ENCODE measurements at regions not wholly inside any gene's neighbourhood (a gene's known extent, or its start where the extent isn't known, plus 50 kb on each side); places are given as distances from the start of the nearest gene placed in this dataset.

GRCh38 chr2:22579341-22579740 lies 805.6 kb upstream of the KLHL29 start:
- WGBS (ENCODE audit: insufficient coverage, insufficient read length) = no CpG with 5 or more reads among the region's 3 CpGs
- Histone ChIP-seq H3K9me3 (ENCODE audit: control insufficient read depth, insufficient read depth, low read length) (peaks cover 2% of the 10 kb centered on the region), H3K4me1 (ENCODE audit: control insufficient read depth, insufficient read depth, low read length) (no peaks in the 10 kb centered on the region), H3K27ac (ENCODE audit: low read length) (no peak overlapping the region), H3K4me3 (ENCODE audit: low read length) (no peak overlapping the region), H3K36me3 (ENCODE audit: control insufficient read depth, insufficient read depth, low read length) (no peaks in the 10 kb centered on the region), H3K27me3 (ENCODE audit: control insufficient read depth, insufficient read depth, low read length) (no peaks in the 10 kb centered on the region)
- DNase-seq (ENCODE audit: low read depth, low spot score) = no peak

- H3K9me3 ChIP-seq (ENCODE audit: control insufficient read depth, insufficient read depth, low read length) = peaks cover 2% of the 10 kb centered on the region
- DNase-seq (ENCODE audit: low read depth, low spot score) = no peak
- no CpG with 5 or more reads among the region's 3 CpGs for WGBS (ENCODE audit: insufficient coverage, insufficient read length)
- H3K36me3 ChIP-seq (ENCODE audit: control insufficient read depth, insufficient read depth, low read length) = no peaks in the 10 kb centered on the region
- no peaks in the 10 kb centered on the region for H3K4me1 ChIP-seq (ENCODE audit: control insufficient read depth, insufficient read depth, low read length)
- no peaks in the 10 kb centered on the region for H3K27me3 ChIP-seq (ENCODE audit: control insufficient read depth, insufficient read depth, low read length)
- H3K27ac ChIP-seq (ENCODE audit: low read length) = no peak overlapping the region
- H3K4me3 ChIP-seq (ENCODE audit: low read length) = no peak overlapping the region
Measured at GRCh38 chr2:22582107-22582506, 802.9 kb upstream of the KLHL29 start.

GRCh38 chr2:22596306-22596705 lies 788.7 kb upstream of the KLHL29 start:
- H3K9me3 ChIP-seq (ENCODE audit: control insufficient read depth, insufficient read depth, low read length) = no peaks in the 10 kb centered on the region
- no CpG with 5 or more reads among the region's 5 CpGs for WGBS (ENCODE audit: insufficient coverage, insufficient read length)
- DNase-seq (ENCODE audit: low read depth, low spot score) = no peak
- no peak overlapping the region for H3K27ac ChIP-seq (ENCODE audit: low read length)
- H3K4me1 ChIP-seq (ENCODE audit: control insufficient read depth, insufficient read depth, low read length) = no peaks in the 10 kb centered on the region; the same call in 1 of the 2 replicates
- H3K36me3 ChIP-seq (ENCODE audit: control insufficient read depth, insufficient read depth, low read length) = no peaks in the 10 kb centered on the region
- H3K27me3 ChIP-seq (ENCODE audit: control insufficient read depth, insufficient read depth, low read length) = no peaks in the 10 kb centered on the region
- H3K4me3 ChIP-seq (ENCODE audit: low read length) = no peak overlapping the region

DNA sequence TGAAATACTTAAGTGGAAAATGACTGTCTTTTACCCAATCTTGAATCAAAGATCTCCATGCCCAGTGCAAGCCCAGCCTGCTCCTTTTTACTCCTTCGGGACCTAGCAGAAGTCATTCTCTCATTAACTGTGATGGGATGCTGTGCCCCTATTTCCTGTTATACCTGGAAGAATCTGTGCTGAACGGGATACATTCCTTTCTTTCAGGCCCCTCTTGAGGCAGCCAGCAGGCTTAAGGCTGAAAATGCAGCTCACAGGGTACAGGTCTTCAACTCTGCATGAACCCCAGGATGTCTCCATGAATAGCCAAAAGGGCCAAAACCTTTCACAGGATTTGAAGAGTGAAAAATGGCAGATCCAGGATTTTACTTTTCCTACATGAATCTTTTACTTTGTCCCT lies 784.8 kb upstream of the KLHL29 start:
- H3K27ac ChIP-seq (ENCODE audit: low read length) = no peak overlapping the region
- no CpG with 5 or more reads among the region's 2 CpGs for WGBS (ENCODE audit: insufficient coverage, insufficient read length)
- H3K9me3 ChIP-seq (ENCODE audit: control insufficient read depth, insufficient read depth, low read length) = no peaks in the 10 kb centered on the region
- peak; percentile 4 for DNase-seq (ENCODE audit: low read depth, low spot score)
- no peaks in the 10 kb centered on the region for H3K27me3 ChIP-seq (ENCODE audit: control insufficient read depth, insufficient read depth, low read length)
- H3K4me1 ChIP-seq (ENCODE audit: control insufficient read depth, insufficient read depth, low read length) = no peaks in the 10 kb centered on the region; the same call in 1 of the 2 replicates
- no peaks in the 10 kb centered on the region for H3K36me3 ChIP-seq (ENCODE audit: control insufficient read depth, insufficient read depth, low read length)
- H3K4me3 ChIP-seq (ENCODE audit: low read length) = no peak overlapping the region

- no peaks in the 10 kb centered on the region; the same call in 1 of the 2 replicates for H3K4me1 ChIP-seq (ENCODE audit: control insufficient read depth, insufficient read depth, low read length)
- no CpG with 5 or more reads among the region's 1 CpG for WGBS (ENCODE audit: insufficient coverage, insufficient read length)
- DNase-seq (ENCODE audit: low read depth, low spot score) = no peak
Measured at GRCh38 chr2:22600999-22601398, 784.0 kb upstream of the KLHL29 start.

GRCh38 chr2:22604136-22604535 lies 780.8 kb upstream of the KLHL29 start:
- no peak for DNase-seq (ENCODE audit: low read depth, low spot score)
- no peaks in the 10 kb centered on the region for H3K9me3 ChIP-seq (ENCODE audit: control insufficient read depth, insufficient read depth, low read length)
- H3K36me3 ChIP-seq (ENCODE audit: control insufficient read depth, insufficient read depth, low read length) = no peaks in the 10 kb centered on the region
- no peak overlapping the region for H3K27ac ChIP-seq (ENCODE audit: low read length)
- no peaks in the 10 kb centered on the region for H3K4me1 ChIP-seq (ENCODE audit: control insufficient read depth, insufficient read depth, low read length)
- H3K4me3 ChIP-seq (ENCODE audit: low read length) = no peak overlapping the region
- WGBS (ENCODE audit: insufficient coverage, insufficient read length) = no CpG with 5 or more reads among the region's 4 CpGs
- H3K27me3 ChIP-seq (ENCODE audit: control insufficient read depth, insufficient read depth, low read length) = no peaks in the 10 kb centered on the region

More at GRCh38 chr2:22600999-22601398, 784.0 kb upstream of the KLHL29 start:
- Histone ChIP-seq H3K36me3 (ENCODE audit: control insufficient read depth, insufficient read depth, low read length) (no peaks in the 10 kb centered on the region), H3K27me3 (ENCODE audit: control insufficient read depth, insufficient read depth, low read length) (no peaks in the 10 kb centered on the region), H3K4me3 (ENCODE audit: low read length) (no peak overlapping the region), H3K27ac (ENCODE audit: low read length) (no peak overlapping the region), H3K9me3 (ENCODE audit: control insufficient read depth, insufficient read depth, low read length) (no peaks in the 10 kb centered on the region)

GRCh38 chr2:22616031-22616430 lies 768.9 kb upstream of the KLHL29 start:
- WGBS (ENCODE audit: insufficient coverage, insufficient read length) = no CpG with 5 or more reads among the region's 3 CpGs
- Histone ChIP-seq H3K27me3 (ENCODE audit: control insufficient read depth, insufficient read depth, low read length) (no peaks in the 10 kb centered on the region), H3K27ac (ENCODE audit: low read length) (no peak overlapping the region)

DNA sequence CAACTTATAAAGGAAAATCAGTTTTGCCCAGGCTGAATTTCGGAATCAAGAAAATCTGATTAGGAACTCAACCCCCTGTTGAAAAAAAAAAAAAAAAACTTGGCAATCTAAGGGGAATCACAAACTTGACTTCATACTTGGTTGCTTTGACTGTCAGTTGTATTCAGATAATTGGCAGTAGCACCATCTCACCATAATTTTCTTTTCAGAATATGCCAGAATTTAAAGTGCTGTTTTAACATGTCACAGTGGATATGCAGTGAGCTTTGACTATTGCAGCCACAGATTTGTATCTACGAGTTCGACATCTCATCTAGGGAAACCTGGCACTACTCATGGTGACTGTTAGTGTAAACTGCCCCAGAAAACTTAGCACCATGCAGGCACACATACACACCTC lies 761.4 kb upstream of the KLHL29 start:
- no peaks in the 10 kb centered on the region for H3K9me3 ChIP-seq (ENCODE audit: control insufficient read depth, insufficient read depth, low read length)
- no peak overlapping the region for H3K4me3 ChIP-seq (ENCODE audit: low read length)
- no peaks in the 10 kb centered on the region for H3K27me3 ChIP-seq (ENCODE audit: control insufficient read depth, insufficient read depth, low read length)
- no peaks in the 10 kb centered on the region for H3K36me3 ChIP-seq (ENCODE audit: control insufficient read depth, insufficient read depth, low read length)
- H3K27ac ChIP-seq (ENCODE audit: low read length) = no peak overlapping the region
- DNase-seq (ENCODE audit: low read depth, low spot score) = no peak
- no peaks in the 10 kb centered on the region for H3K4me1 ChIP-seq (ENCODE audit: control insufficient read depth, insufficient read depth, low read length)
- WGBS (ENCODE audit: insufficient coverage, insufficient read length) = no CpG with 5 or more reads among the region's 3 CpGs

More at GRCh38 chr2:22616031-22616430, 768.9 kb upstream of the KLHL29 start:
- no peak for DNase-seq (ENCODE audit: low read depth, low spot score)
- Histone ChIP-seq H3K9me3 (ENCODE audit: control insufficient read depth, insufficient read depth, low read length) (no peaks in the 10 kb centered on the region), H3K4me1 (ENCODE audit: control insufficient read depth, insufficient read depth, low read length) (no peaks in the 10 kb centered on the region), H3K36me3 (ENCODE audit: control insufficient read depth, insufficient read depth, low read length) (no peaks in the 10 kb centered on the region), H3K4me3 (ENCODE audit: low read length) (no peak overlapping the region)

GRCh38 chr2:22626621-22627020 lies 758.4 kb upstream of the KLHL29 start:
- H3K4me1 ChIP-seq (ENCODE audit: control insufficient read depth, insufficient read depth, low read length) = no peaks in the 10 kb centered on the region
- DNase-seq (ENCODE audit: low read depth, low spot score) = peak; percentile 9
- no peak overlapping the region for H3K4me3 ChIP-seq (ENCODE audit: low read length)
- no peak overlapping the region for H3K27ac ChIP-seq (ENCODE audit: low read length)
- no peaks in the 10 kb centered on the region for H3K36me3 ChIP-seq (ENCODE audit: control insufficient read depth, insufficient read depth, low read length)
- no peaks in the 10 kb centered on the region for H3K9me3 ChIP-seq (ENCODE audit: control insufficient read depth, insufficient read depth, low read length)
- WGBS (ENCODE audit: insufficient coverage, insufficient read length) = no CpG with 5 or more reads among the region's 2 CpGs
- H3K27me3 ChIP-seq (ENCODE audit: control insufficient read depth, insufficient read depth, low read length) = no peaks in the 10 kb centered on the region

- no peaks in the 10 kb centered on the region for H3K4me1 ChIP-seq (ENCODE audit: control insufficient read depth, insufficient read depth, low read length)
- no peak for DNase-seq (ENCODE audit: low read depth, low spot score)
- H3K9me3 ChIP-seq (ENCODE audit: control insufficient read depth, insufficient read depth, low read length) = no peaks in the 10 kb centered on the region; the same call in 1 of the 2 replicates
- no peak overlapping the region for H3K4me3 ChIP-seq (ENCODE audit: low read length)
- no peak overlapping the region for H3K27ac ChIP-seq (ENCODE audit: low read length)
- WGBS (ENCODE audit: insufficient coverage, insufficient read length) = no CpG with 5 or more reads among the region's 2 CpGs
- H3K36me3 ChIP-seq (ENCODE audit: control insufficient read depth, insufficient read depth, low read length) = no peaks in the 10 kb centered on the region
- no peaks in the 10 kb centered on the region for H3K27me3 ChIP-seq (ENCODE audit: control insufficient read depth, insufficient read depth, low read length)
Measured at GRCh38 chr2:22628221-22628620, 756.8 kb upstream of the KLHL29 start.

DNA sequence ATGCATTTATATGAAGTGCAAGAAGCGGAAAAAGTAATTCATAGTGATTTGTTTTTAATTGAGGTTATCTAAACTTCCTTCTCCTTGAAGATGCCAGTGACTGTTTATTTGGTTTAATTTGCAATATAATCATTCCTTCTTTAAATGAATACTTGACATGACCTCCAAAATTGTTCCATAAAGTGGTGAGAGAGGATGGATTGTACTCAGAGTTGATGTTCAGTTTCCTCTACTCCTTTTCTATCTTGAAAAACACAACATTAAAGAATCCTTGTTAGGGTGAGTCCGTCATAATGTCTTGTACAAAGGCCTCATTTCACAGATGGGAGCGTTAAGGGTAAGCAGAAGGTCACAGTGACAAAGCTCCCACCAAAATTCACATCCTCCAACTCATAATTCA lies 756.1 kb upstream of the KLHL29 start:
- Histone ChIP-seq H3K27me3 (ENCODE audit: control insufficient read depth, insufficient read depth, low read length) (no peaks in the 10 kb centered on the region), H3K4me3 (ENCODE audit: low read length) (no peak overlapping the region), H3K4me1 (ENCODE audit: control insufficient read depth, insufficient read depth, low read length) (no peaks in the 10 kb centered on the region), H3K9me3 (ENCODE audit: control insufficient read depth, insufficient read depth, low read length) (no peaks in the 10 kb centered on the region; the same call in 1 of the 2 replicates), H3K36me3 (ENCODE audit: control insufficient read depth, insufficient read depth, low read length) (no peaks in the 10 kb centered on the region), H3K27ac (ENCODE audit: low read length) (no peak overlapping the region)
- no peak for DNase-seq (ENCODE audit: low read depth, low spot score)
- WGBS (ENCODE audit: insufficient coverage, insufficient read length) = no CpG with 5 or more reads among the region's 3 CpGs

All from iPS DF 6.9 (cell line).